OCI-LY3 (cell line): ENCODE measurements at regions not wholly inside any gene's neighbourhood (a gene's known extent, or its start where the extent isn't known, plus 50 kb on each side); places are given as distances from the start of the nearest gene placed in this dataset.

Experiments
- CTCF ChIP-seq: fragments of 200-600, 300-600 bp; sonication (generic); IDR thresholded peaks from 2 replicates; pipeline ENCODE4 v1.5.1; 2014; ENCODE audit warnings: antibody characterized with exemption, low read length, low read depth
- EZH2phosphoT487 ChIP-seq: fragments of 200-600 bp; shearing (Covaris generic); IDR thresholded peaks from 2 replicates; pipeline ENCODE4 v1.6.1; 2018; ENCODE audit warnings: antibody characterized with exemption, mixed run types, low read depth

GRCh38 chr2:104523921-104524320, 330.0 kb upstream of the POU3F3 start:
- TF ChIP-seq CTCF: no peak
- TF ChIP-seq EZH2phosphoT487: no peak
